Activated T-cell treated with anti-CD3 and anti-CD28 coated beads, Interleukin-2, amount 50 U/mL, for 72 hours (primary cell): ENCODE measurements at regions not wholly inside any gene's neighbourhood (a gene's known extent, or its start where the extent isn't known, plus 50 kb on each side); places are given as distances from the start of the nearest gene placed in this dataset.
"Not testable (repeated sequence)": the region's sequence is repeated elsewhere in the genome, so short reads cannot be mapped to it uniquely, and the experiment has no call there.

ENCODE experiments used
- ATAC-seq, 2 donors: fragments of 150-1000 bp; cut with Tn5 transposase; replicated peaks in 1 of 2; 2 replicates each; pipeline ENCODE4 v1.10.0; 2021; ENCODE audit warnings: moderate library complexity in 2 of 2, mild to moderate bottlenecking in 1 of 2
- DNase-seq, 2 donors: peaks; one replicate each; pipeline ENCODE4 v3.0.0; 2021 to 2022; ENCODE audit warnings: mixed read lengths in 1 of 2
- H3K27ac Mint-ChIP-seq: one replicate; pipeline ENCODE4 v1.8.0; 2022; ENCODE audit warnings: mild to moderate bottlenecking, moderate library complexity, mixed read lengths
- H3K27me3 Mint-ChIP-seq: one replicate; pipeline ENCODE4 v1.8.0; 2022; ENCODE audit warnings: low read depth, mixed read lengths
- H3K36me3 Mint-ChIP-seq, 2 donors: one replicate each; pipeline ENCODE4 v1.8.0; 2022; ENCODE audit warnings: mixed read lengths in 2 of 2, mild to moderate bottlenecking in 1 of 2; ENCODE audit not compliant: insufficient read depth in 2 of 2
- H3K4me1 Mint-ChIP-seq: one replicate; pipeline ENCODE4 v1.8.0; 2022; ENCODE audit warnings: low read depth, mixed read lengths
- H3K4me3 Mint-ChIP-seq, 2 donors: one replicate each; pipeline ENCODE4 v1.8.0; 2022; ENCODE audit warnings: mild to moderate bottlenecking in 2 of 2, mixed read lengths in 2 of 2, moderate library complexity in 2 of 2
- H3K9me3 Mint-ChIP-seq, 2 donors: one replicate each; pipeline ENCODE4 v1.8.0; 2022; ENCODE audit warnings: mixed read lengths in 2 of 2

- DNase-seq (no peak), ATAC-seq (no peak)
- Mint-ChIP-seq H3K9me3 (peaks cover 0 to 6% of the 10 kb centered on the region in 2 donors), H3K4me1 (no peaks in the 10 kb centered on the region), H3K27ac (no peak overlapping the region), H3K4me3 (no peak overlapping the region), H3K27me3 (no peaks in the 10 kb centered on the region), H3K36me3 (no peaks in the 10 kb centered on the region)
These were observed 337.0 kb downstream of the MBD2 start for GRCh38 chr18:53887447-53887846.

- H3K4me1 Mint-ChIP-seq: no peaks in the 10 kb centered on the region
- peaks cover 0 to 10% of the 10 kb centered on the region in 2 donors for H3K9me3 Mint-ChIP-seq
- ATAC-seq (no peak), DNase-seq (no peak)
- no peaks in the 10 kb centered on the region for H3K36me3 Mint-ChIP-seq
- H3K27me3 Mint-ChIP-seq: no peaks in the 10 kb centered on the region
- no peak overlapping the region for H3K27ac Mint-ChIP-seq
- H3K4me3 Mint-ChIP-seq: no peak overlapping the region
These were observed 338.4 kb downstream of the MBD2 start for GRCh38 chr18:53886058-53886457.

GRCh38 chr18:53883771-53884170, 340.7 kb downstream of the MBD2 start:
- Mint-ChIP-seq H3K4me3 (no peak overlapping the region), H3K4me1 (no peaks in the 10 kb centered on the region)

GRCh38 chr18:53874103-53874502, 350.4 kb downstream of the MBD2 start:
- Mint-ChIP-seq H3K9me3 (peaks cover 0 to 2% of the 10 kb centered on the region in 2 donors), H3K36me3 (no peaks in the 10 kb centered on the region), H3K27ac (no peak overlapping the region), H3K4me1 (no peaks in the 10 kb centered on the region), H3K4me3 (no peak overlapping the region), H3K27me3 (no peaks in the 10 kb centered on the region)
- DNase-seq (no peak), ATAC-seq (no peak)

More at GRCh38 chr18:53883771-53884170, 340.7 kb downstream of the MBD2 start:
- DNase-seq: no peak
- ATAC-seq: no peak
- Mint-ChIP-seq H3K36me3 (no peaks in the 10 kb centered on the region), H3K27ac (no peak overlapping the region), H3K9me3 (peaks cover 0 to 11% of the 10 kb centered on the region in 2 donors), H3K27me3 (no peaks in the 10 kb centered on the region)

- Mint-ChIP-seq H3K36me3 (no peaks in the 10 kb centered on the region), H3K9me3 (peaks cover 0 to 2% of the 10 kb centered on the region in 2 donors)
- no peak for ATAC-seq
These were observed 359.7 kb downstream of the MBD2 start for GRCh38 chr18:53864770-53865169.

GRCh38 chr18:53862921-53863320, 361.5 kb downstream of the MBD2 start:
- DNase-seq (no peak), ATAC-seq (no peak)

More at GRCh38 chr18:53864770-53865169, 359.7 kb downstream of the MBD2 start:
- no peaks in the 10 kb centered on the region for H3K4me1 Mint-ChIP-seq
- no peaks in the 10 kb centered on the region for H3K27me3 Mint-ChIP-seq
- DNase-seq: no peak
- H3K4me3 Mint-ChIP-seq: no peak overlapping the region
- H3K27ac Mint-ChIP-seq: no peak overlapping the region

GRCh38 chr18:53861185-53861584, 363.3 kb downstream of the MBD2 start:
- DNase-seq: no peak
- Mint-ChIP-seq H3K27me3 (no peaks in the 10 kb centered on the region), H3K27ac (no peak overlapping the region), H3K9me3 (peaks cover 0 to 2% of the 10 kb centered on the region in 2 donors), H3K4me1 (no peaks in the 10 kb centered on the region), H3K4me3 (no peak overlapping the region), H3K36me3 (no peaks in the 10 kb centered on the region)
- no peak for ATAC-seq

More at GRCh38 chr18:53862921-53863320, 361.5 kb downstream of the MBD2 start:
- Mint-ChIP-seq H3K4me1 (no peaks in the 10 kb centered on the region), H3K27ac (no peak overlapping the region), H3K27me3 (no peaks in the 10 kb centered on the region), H3K9me3 (peaks cover 0 to 2% of the 10 kb centered on the region in 2 donors), H3K36me3 (no peaks in the 10 kb centered on the region), H3K4me3 (no peak overlapping the region)

GRCh38 chr18:53859764-53860163, 364.7 kb downstream of the MBD2 start:
- no peak overlapping the region for H3K27ac Mint-ChIP-seq
- ATAC-seq: no peak
- H3K9me3 Mint-ChIP-seq: peaks cover 2 to 3% of the 10 kb centered on the region in 2 donors
- H3K27me3 Mint-ChIP-seq: no peaks in the 10 kb centered on the region
- H3K36me3 Mint-ChIP-seq: no peaks in the 10 kb centered on the region
- no peak for DNase-seq
- no peak overlapping the region for H3K4me3 Mint-ChIP-seq
- H3K4me1 Mint-ChIP-seq: no peaks in the 10 kb centered on the region

- Mint-ChIP-seq H3K4me3 (no peak overlapping the region), H3K27me3 (no peaks in the 10 kb centered on the region), H3K27ac (no peak overlapping the region), H3K36me3 (no peaks in the 10 kb centered on the region), H3K4me1 (no peaks in the 10 kb centered on the region), H3K9me3 (peaks cover 4% of the 10 kb centered on the region in 2 donors)
- no peak for DNase-seq
- no peak for ATAC-seq
These were observed 373.6 kb downstream of the MBD2 start for GRCh38 chr18:53850902-53851301.

- no peaks in the 10 kb centered on the region for H3K27me3 Mint-ChIP-seq
- H3K27ac Mint-ChIP-seq: no peak overlapping the region
- no peak for DNase-seq
- H3K4me1 Mint-ChIP-seq: no peaks in the 10 kb centered on the region
- H3K36me3 Mint-ChIP-seq: no peaks in the 10 kb centered on the region
- H3K9me3 Mint-ChIP-seq: peaks cover 3 to 4% of the 10 kb centered on the region in 2 donors
- H3K4me3 Mint-ChIP-seq: no peak overlapping the region
- ATAC-seq: no peak
These were observed 380.7 kb downstream of the MBD2 start for GRCh38 chr18:53843763-53844162.

- H3K4me3 Mint-ChIP-seq: no peak overlapping the region
- DNase-seq (no peak), ATAC-seq (no peak)
- H3K27ac Mint-ChIP-seq: no peak overlapping the region
- no peaks in the 10 kb centered on the region for H3K27me3 Mint-ChIP-seq
- no peaks in the 10 kb centered on the region for H3K36me3 Mint-ChIP-seq
- no peaks in the 10 kb centered on the region for H3K4me1 Mint-ChIP-seq
- peaks cover 3 to 4% of the 10 kb centered on the region in 2 donors for H3K9me3 Mint-ChIP-seq
These were observed 381.2 kb downstream of the MBD2 start for GRCh38 chr18:53843113-53843760.

- Mint-ChIP-seq H3K9me3 (peaks cover 0 to 6% of the 10 kb centered on the region in 2 donors), H3K4me3 (no peak overlapping the region), H3K4me1 (no peaks in the 10 kb centered on the region), H3K36me3 (no peaks in the 10 kb centered on the region), H3K27me3 (no peaks in the 10 kb centered on the region), H3K27ac (no peak overlapping the region)
- no peak for DNase-seq
- no peak for ATAC-seq
These were observed 385.7 kb downstream of the MBD2 start for GRCh38 chr18:53838746-53839145.

- not testable (repeated sequence) for H3K4me3 Mint-ChIP-seq, ATAC-seq, H3K27me3 Mint-ChIP-seq
These were observed 403.3 kb downstream of the MBD2 start for GRCh38 chr18:53821141-53821540.

GRCh38 chr18:53819671-53820070, 404.8 kb downstream of the MBD2 start:
- Mint-ChIP-seq H3K9me3 (peaks cover 6 to 8% of the 10 kb centered on the region in 2 donors), H3K4me1 (no peaks in the 10 kb centered on the region)
- ATAC-seq: no peak

More at GRCh38 chr18:53821141-53821540, 403.3 kb downstream of the MBD2 start:
- not testable (repeated sequence) for H3K27ac Mint-ChIP-seq, H3K4me1 Mint-ChIP-seq, H3K36me3 Mint-ChIP-seq, DNase-seq
- H3K9me3 Mint-ChIP-seq: peaks cover 8 to 14% of the 10 kb centered on the region in 2 donors

More at GRCh38 chr18:53819671-53820070, 404.8 kb downstream of the MBD2 start:
- Mint-ChIP-seq H3K27me3 (no peaks in the 10 kb centered on the region), H3K27ac (no peak overlapping the region), H3K36me3 (no peaks in the 10 kb centered on the region), H3K4me3 (no peak overlapping the region)
- no peak for DNase-seq
